SH-SY5Y (cell line): ENCODE measurements at regions not wholly inside any gene's neighbourhood (a gene's known extent, or its start where the extent isn't known, plus 50 kb on each side); places are given as distances from the start of the nearest gene placed in this dataset.

ENCODE experiments used
- GATA2 ChIP-seq: IDR thresholded peaks from 2 replicates; pipeline ENCODE4 v1.6.1; 2011; ENCODE audit warnings: mild to moderate bottlenecking, low read depth, low read length
- GATA3 ChIP-seq: IDR thresholded peaks from 2 replicates; pipeline ENCODE4 v1.6.1; 2011; ENCODE audit warnings: low read depth, mild to moderate bottlenecking, low read length, moderate library complexity

DNA sequence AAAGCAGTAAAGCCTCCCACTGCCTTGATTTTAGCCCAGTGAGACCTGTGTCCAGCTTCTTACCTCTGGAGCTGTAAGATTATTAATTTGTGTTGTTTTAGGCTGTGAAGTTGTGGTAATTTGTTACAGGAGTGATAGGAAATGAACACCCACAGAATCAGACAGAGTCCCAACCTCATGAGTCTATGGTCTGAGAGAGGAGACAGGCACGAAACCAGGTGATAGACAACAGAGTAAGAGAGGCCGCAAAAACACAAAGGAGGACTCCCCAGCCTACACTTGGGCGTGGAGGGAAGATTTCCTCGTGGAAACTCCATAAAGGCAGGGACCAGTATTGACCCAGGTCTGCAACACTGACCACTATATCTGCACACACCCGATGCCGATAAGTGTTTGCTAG is 234.6 kb upstream of the JUN start:
- TF ChIP-seq GATA3 = no peak
- no peak for TF ChIP-seq GATA2
